Gastroesophageal sphincter (tissue), 4 donors: ENCODE measurements at regions not wholly inside any gene's neighbourhood (a gene's known extent, or its start where the extent isn't known, plus 50 kb on each side); places are given as distances from the start of the nearest gene placed in this dataset.

Experiments
- ATAC-seq: fragments of 150-250 bp; one replicate; pipeline ENCODE4 v1.9.1; 2016; ENCODE audit warnings: mild to moderate bottlenecking, moderate library complexity
- H3K27ac ChIP-seq, 4 donors: fragments of 200-600 bp; sonication (generic) in 3 of 4; 1 replicate in 3 of 4; 2 replicates in 1 of 4; pipeline ENCODE4 v1.5.1; 2016 to 2019
- H3K27me3 ChIP-seq: fragments of 200-600 bp; sonication (generic); one replicate; pipeline ENCODE4 v1.5.1; 2019
- H3K36me3 ChIP-seq, 2 donors: fragments of 200-600 bp; sonication (generic); one replicate each; pipeline ENCODE4 v1.5.1; 2019; ENCODE audit warnings: control low read depth in 1 of 2
- H3K4me1 ChIP-seq, 3 donors: fragments of 200-600 bp; sonication (generic); 1 replicate in 2 of 3; 2 replicates in 1 of 3; pipeline ENCODE4 v1.5.1; 2016 to 2019; ENCODE audit warnings: control low read depth in 2 of 3
- H3K4me3 ChIP-seq, 2 donors: fragments of 200-600 bp; sonication (generic); one replicate each; pipeline ENCODE4 v1.5.1; 2019; ENCODE audit warnings: mild to moderate bottlenecking in 1 of 2, moderate library complexity in 1 of 2
- H3K9me3 ChIP-seq, 3 donors: fragments of 200-600 bp; sonication (generic); one replicate each; pipeline ENCODE4 v1.5.1; 2017 to 2019; ENCODE audit warnings: control low read depth in 2 of 3
- EP300 ChIP-seq: sonication (generic); formaldehyde crosslinking; IDR thresholded peaks from one replicate; pipeline ENCODE4 v1.6.1; 2017; ENCODE audit warnings: antibody characterized with exemption, mild to moderate bottlenecking
- POLR2A ChIP-seq, 2 donors: fragments of 450-650 bp; IDR thresholded peaks; one replicate each; pipeline ENCODE4 v1.6.1; 2017; ENCODE audit warnings: antibody characterized with exemption in 2 of 2, mild to moderate bottlenecking in 2 of 2, moderate library complexity in 1 of 2
- POLR2AphosphoS5 ChIP-seq: sonication (generic); formaldehyde crosslinking; IDR thresholded peaks from one replicate; pipeline ENCODE4 v1.6.1; 2017; ENCODE audit warnings: antibody characterized with exemption
- WGBS, 2 donors: methylation state at CpG; one replicate each; pipeline ENCODE4 v1.1.5; 2018; ENCODE audit warnings: low coverage in 1 of 2; 5-methylcytosine and 5-hydroxymethylcytosine counted together
- TF ChIP-seq, protein P1 (sequence below), 4 experiments: fragments of 200-600 bp in 2 of 4; fragments of 450-650 bp in 2 of 4; sonication (generic) in 1 of 4; IDR thresholded peaks; one replicate each; pipeline ENCODE4 v1.5.1; 2017 to 2019; ENCODE audit warnings: antibody characterized with exemption in 4 of 4, mild to moderate bottlenecking in 2 of 4, moderate library complexity in 2 of 4

DNA sequence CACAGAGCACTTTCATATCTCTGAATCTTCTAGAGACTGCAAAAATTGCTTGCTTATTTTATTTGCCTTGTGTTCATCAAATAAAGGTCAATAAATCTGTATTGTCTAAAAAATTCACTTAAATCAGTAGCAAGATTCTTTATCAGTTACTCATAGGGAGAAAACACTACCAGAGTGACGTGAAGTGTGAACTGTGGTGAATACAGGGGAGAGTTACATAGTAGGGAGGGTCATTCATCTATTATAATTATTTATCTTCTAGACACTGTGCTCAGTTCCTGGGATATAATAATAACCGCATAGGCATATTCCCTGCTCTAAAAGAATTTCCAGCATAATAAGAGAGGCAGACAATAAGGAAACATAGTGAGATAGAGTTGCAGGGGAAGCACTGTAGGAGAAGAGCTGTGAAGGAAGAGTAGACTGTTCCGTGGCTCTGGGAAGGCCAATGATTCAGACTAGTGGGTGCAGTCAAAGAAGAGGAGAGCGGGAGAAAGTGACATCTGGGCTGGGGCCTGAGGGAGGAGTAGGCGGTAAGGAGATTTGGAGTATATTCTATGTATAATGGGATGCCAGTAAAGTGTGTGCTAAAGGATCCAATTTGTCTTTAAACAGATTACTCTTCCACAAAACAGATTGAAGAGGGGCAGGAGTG, 84.0 kb upstream of the TDRD3 start:
- WGBS, 2 donors, result 73 to 75% methylated on average over 5 of the region's 5 CpGs
- ATAC-seq, result no peak
- TF ChIP-seq POLR2AphosphoS5 (no peak), EP300 (no peak), POLR2A (IDR thresholded peaks at IDR 0.05) (no peak)
- TF ChIP-seq, protein P1, sequence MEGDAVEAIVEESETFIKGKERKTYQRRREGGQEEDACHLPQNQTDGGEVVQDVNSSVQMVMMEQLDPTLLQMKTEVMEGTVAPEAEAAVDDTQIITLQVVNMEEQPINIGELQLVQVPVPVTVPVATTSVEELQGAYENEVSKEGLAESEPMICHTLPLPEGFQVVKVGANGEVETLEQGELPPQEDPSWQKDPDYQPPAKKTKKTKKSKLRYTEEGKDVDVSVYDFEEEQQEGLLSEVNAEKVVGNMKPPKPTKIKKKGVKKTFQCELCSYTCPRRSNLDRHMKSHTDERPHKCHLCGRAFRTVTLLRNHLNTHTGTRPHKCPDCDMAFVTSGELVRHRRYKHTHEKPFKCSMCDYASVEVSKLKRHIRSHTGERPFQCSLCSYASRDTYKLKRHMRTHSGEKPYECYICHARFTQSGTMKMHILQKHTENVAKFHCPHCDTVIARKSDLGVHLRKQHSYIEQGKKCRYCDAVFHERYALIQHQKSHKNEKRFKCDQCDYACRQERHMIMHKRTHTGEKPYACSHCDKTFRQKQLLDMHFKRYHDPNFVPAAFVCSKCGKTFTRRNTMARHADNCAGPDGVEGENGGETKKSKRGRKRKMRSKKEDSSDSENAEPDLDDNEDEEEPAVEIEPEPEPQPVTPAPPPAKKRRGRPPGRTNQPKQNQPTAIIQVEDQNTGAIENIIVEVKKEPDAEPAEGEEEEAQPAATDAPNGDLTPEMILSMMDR (IDR thresholded peaks at IDR 0.05), result no peak
- no peak overlapping the region for H3K27ac ChIP-seq
- H3K36me3 ChIP-seq, result no peaks in the 10 kb centered on the region
- no peak overlapping the region for H3K4me3 ChIP-seq
- H3K4me1 ChIP-seq, result no peaks in the 10 kb centered on the region
- H3K9me3 ChIP-seq, result no peaks in the 10 kb centered on the region
- H3K27me3 ChIP-seq, result peaks cover 5% of the 10 kb centered on the region

DNA sequence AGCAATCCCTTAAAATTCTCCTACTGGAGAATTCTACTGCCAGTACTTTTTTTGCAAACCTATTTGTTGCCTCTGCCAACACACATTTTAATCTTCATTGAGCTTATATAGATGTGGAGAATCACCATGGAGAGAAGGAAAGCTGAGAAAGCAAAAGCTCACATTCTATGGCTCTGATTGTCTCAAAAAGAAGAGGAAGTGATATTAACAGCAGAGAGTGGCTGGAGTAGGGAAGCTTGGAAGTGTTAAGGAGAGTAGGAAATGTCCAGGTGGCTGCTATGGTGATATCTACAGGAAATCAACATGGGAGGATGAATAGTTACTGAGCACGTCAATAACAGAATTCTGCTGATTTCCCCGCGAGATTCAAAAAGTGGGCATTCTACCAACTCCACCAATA, 78.8 kb upstream of the TDRD3 start:
- TF ChIP-seq POLR2A (IDR thresholded peaks at IDR 0.05), result no peak
- TF ChIP-seq EP300, result no peak
- TF ChIP-seq, protein P1 (IDR thresholded peaks at IDR 0.05), result no peak
- TF ChIP-seq POLR2AphosphoS5, result no peak
- Histone ChIP-seq H3K27ac (no peak overlapping the region), H3K27me3 (peaks cover 5% of the 10 kb centered on the region), H3K9me3 (no peaks in the 10 kb centered on the region), H3K36me3 (no peaks in the 10 kb centered on the region), H3K4me3 (no peak overlapping the region), H3K4me1 (no peaks in the 10 kb centered on the region)
- no peak for ATAC-seq
- 56 to 63% methylated on average over 3 of the region's 3 CpGs for WGBS, 2 donors

DNA sequence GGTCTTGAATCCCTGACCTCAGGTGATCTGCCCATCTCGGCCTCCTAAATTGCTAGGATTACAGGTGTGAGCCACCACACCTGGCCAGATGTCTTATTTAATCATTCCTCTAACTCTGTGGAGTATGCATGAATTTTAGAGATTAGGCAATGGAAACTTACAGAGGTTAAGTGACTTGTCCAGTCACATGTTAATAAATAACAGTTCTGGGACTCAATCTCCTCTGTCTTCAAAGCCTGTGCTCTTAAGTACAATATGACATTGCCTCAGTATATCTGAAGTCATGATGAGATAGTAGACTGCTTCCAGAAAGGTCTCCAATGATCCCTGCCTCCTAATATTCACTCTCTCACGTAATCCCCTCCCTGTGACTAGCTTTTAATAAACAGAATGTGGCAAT, 72.9 kb upstream of the TDRD3 start:
- Histone ChIP-seq H3K27me3 (no peaks in the 10 kb centered on the region), H3K4me1 (peaks cover 0 to 8% (median 0%) of the 10 kb centered on the region in 3 donors), H3K4me3 (no peak overlapping the region), H3K9me3 (no peaks in the 10 kb centered on the region), H3K36me3 (no peaks in the 10 kb centered on the region), H3K27ac (no peak overlapping the region)
- no peak for ATAC-seq
- WGBS, 2 donors, result 86 to 100% methylated on average over 1 to 2 of the region's 2 CpGs
- TF ChIP-seq POLR2AphosphoS5 (no peak), POLR2A (IDR thresholded peaks at IDR 0.05) (no peak), EP300 (no peak)
- TF ChIP-seq, protein P1 (IDR thresholded peaks at IDR 0.05), result no peak

DNA sequence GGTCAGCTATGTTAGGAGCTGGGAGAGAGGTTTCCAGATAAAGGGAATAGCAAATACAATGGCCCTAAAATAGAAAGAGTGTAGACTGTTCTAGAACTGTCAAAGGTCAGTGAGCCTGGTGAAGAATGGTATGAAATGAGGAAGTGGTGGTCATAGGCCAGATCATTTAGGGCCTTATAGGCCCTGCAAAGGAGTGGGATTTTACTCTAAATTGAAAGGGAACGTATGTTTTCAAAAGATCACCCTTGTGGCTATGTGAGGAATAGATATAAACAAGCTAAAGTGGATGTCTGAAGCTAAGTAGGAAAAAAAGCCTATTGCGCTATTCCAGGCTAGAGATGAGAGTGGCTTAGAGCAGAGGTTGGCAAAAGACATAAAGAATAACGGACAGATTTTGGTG, 70.7 kb upstream of the TDRD3 start:
- no peak overlapping the region for H3K4me3 ChIP-seq
- no peak overlapping the region for H3K27ac ChIP-seq
- WGBS, 2 donors, result 92 to 96% methylated on average over 3 of the region's 3 CpGs
- H3K4me1 ChIP-seq, result peaks cover 0 to 8% (median 0%) of the 10 kb centered on the region in 3 donors
- H3K36me3 ChIP-seq, result no peaks in the 10 kb centered on the region
- no peak for TF ChIP-seq POLR2A (IDR thresholded peaks at IDR 0.05)
- TF ChIP-seq, protein P1 (IDR thresholded peaks at IDR 0.05), result no peak
- TF ChIP-seq POLR2AphosphoS5, result no peak
- TF ChIP-seq EP300, result no peak
- H3K27me3 ChIP-seq, result no peaks in the 10 kb centered on the region
- no peaks in the 10 kb centered on the region for H3K9me3 ChIP-seq
- ATAC-seq, result no peak

DNA sequence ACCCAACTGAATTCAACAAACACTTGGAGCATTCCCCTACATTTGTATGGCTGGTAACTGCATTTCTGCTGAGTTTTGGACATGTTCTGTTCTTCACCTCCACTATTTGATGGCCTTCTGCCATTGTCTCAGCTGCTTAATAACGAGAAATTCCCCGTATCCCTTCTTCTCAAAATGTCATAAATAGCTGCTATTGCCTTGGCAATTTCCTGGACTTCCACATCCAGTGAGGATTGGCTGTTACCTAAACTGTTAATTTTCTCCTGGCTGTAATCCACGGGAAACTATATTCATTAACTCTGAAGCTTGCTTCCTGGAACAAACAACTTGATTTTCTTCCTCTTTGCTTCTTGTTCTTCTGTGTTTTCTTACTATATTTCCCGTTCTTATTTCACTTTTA, 69.5 kb upstream of the TDRD3 start:
- H3K27ac ChIP-seq, result no peak overlapping the region
- no peaks in the 10 kb centered on the region for H3K9me3 ChIP-seq
- H3K27me3 ChIP-seq, result no peaks in the 10 kb centered on the region
- H3K4me1 ChIP-seq, result peaks cover 0 to 8% (median 0%) of the 10 kb centered on the region in 3 donors
- no peaks in the 10 kb centered on the region for H3K36me3 ChIP-seq
- no peak for ATAC-seq
- WGBS, 2 donors, result 16 to 19% methylated on average over 4 of the region's 4 CpGs
- H3K4me3 ChIP-seq, result no peak overlapping the region
- TF ChIP-seq POLR2A (IDR thresholded peaks at IDR 0.05) (no peak), POLR2AphosphoS5 (no peak), EP300 (no peak)
- TF ChIP-seq, protein P1 (IDR thresholded peaks at IDR 0.05), result no peak
